OCI-LY7 (cell line): ENCODE measurements at regions not wholly inside any gene's neighbourhood (a gene's known extent, or its start where the extent isn't known, plus 50 kb on each side); places are given as distances from the start of the nearest gene placed in this dataset.

Source experiments
- BruUV-seq: library from RNA; stranded (reverse); fragments of 400-500 nt; replicated peaks from 2 replicates; lab custom pipeline; 2021; lab: Mats Ljungman, UMichigan
- CTCF ChIA-PET: fragments of 300-600 bp; sonication (Branson Sonifier 250); formaldehyde crosslinking; loops from one replicate; lab custom pipeline; 2022; ENCODE audit warnings: antibody characterized with exemption; ENCODE audit not compliant: unreplicated experiment; lab: Charles Lee
- POLR2A ChIA-PET: fragments of 300-600 bp; sonication (Branson Sonifier 250); formaldehyde crosslinking; loops from one replicate; lab custom pipeline; 2022; ENCODE audit warnings: antibody characterized with exemption; lab: Charles Lee
- DNase-seq: peaks from one replicate; pipeline ENCODE4 v3.0.0-alpha.2; 2015; ENCODE audit warnings: low spot score
- H2AFZ ChIP-seq: fragments of 200-600 bp; sonication (generic), shearing (Covaris generic); 2 replicates; pipeline ENCODE4 v1.6.1; 2014; ENCODE audit warnings: mild to moderate bottlenecking, antibody characterized with exemption, low read length, moderate library complexity
- H3K27ac ChIP-seq: fragments of 200-600 bp; sonication (generic); 2 replicates; pipeline ENCODE4 v1.5.1; 2014; ENCODE audit warnings: mixed run types, low read depth, mild to moderate bottlenecking, moderate library complexity, low read length, inconsistent platforms; ENCODE audit not compliant: poor library complexity, severe bottlenecking
- H3K36me3 ChIP-seq: fragments of 200-600 bp; sonication (generic); 2 replicates; pipeline ENCODE4 v1.6.1; 2014; ENCODE audit warnings: mild to moderate bottlenecking, antibody characterized with exemption, low read length, moderate library complexity, mixed read lengths; ENCODE audit not compliant: insufficient read depth
- H3K4me1 ChIP-seq: fragments of 200-600 bp; sonication (generic); 2 replicates; pipeline ENCODE4 v1.5.1; 2014; ENCODE audit warnings: mild to moderate bottlenecking, low read length; ENCODE audit not compliant: insufficient read depth, poor library complexity, severe bottlenecking
- H3K4me2 ChIP-seq: fragments of 200-600 bp; sonication (generic); 2 replicates; pipeline ENCODE4 v1.6.1; 2014; ENCODE audit warnings: mild to moderate bottlenecking, low read length
- H3K4me3 ChIP-seq: fragments of 200-600 bp; sonication (generic); 2 replicates; pipeline ENCODE4 v1.5.1; 2014; ENCODE audit warnings: mild to moderate bottlenecking, low read depth, low read length; ENCODE audit not compliant: poor library complexity, severe bottlenecking
- H3K79me2 ChIP-seq: fragments of 200-600 bp; sonication (generic); 2 replicates; pipeline ENCODE4 v1.6.1; 2016; ENCODE audit warnings: low read depth, mild to moderate bottlenecking, low read length, moderate library complexity, mixed read lengths; ENCODE audit not compliant: insufficient read depth
- H3K9me2 ChIP-seq: fragments of 200-600 bp; sonication (generic); 2 replicates; pipeline ENCODE4 v1.6.1; 2016; ENCODE audit warnings: mild to moderate bottlenecking, low read length, mixed read lengths; ENCODE audit not compliant: insufficient read depth
- H3K9me3 ChIP-seq: fragments of 200-600 bp; sonication (generic); 2 replicates; pipeline ENCODE4 v1.6.1; 2014; ENCODE audit warnings: mild to moderate bottlenecking, mixed run types, low read length, mixed read lengths
- H4K20me1 ChIP-seq: fragments of 200-600 bp; sonication (generic); 2 replicates; pipeline ENCODE4 v1.6.1; 2014; ENCODE audit warnings: mild to moderate bottlenecking, antibody characterized with exemption, low read length, moderate library complexity, mixed read lengths; ENCODE audit not compliant: insufficient read depth
- EZH2phosphoT487 ChIP-seq: fragments of 200-600 bp; sonication (generic); IDR thresholded peaks from 2 replicates; pipeline ENCODE4 v1.6.1; 2018; ENCODE audit warnings: low read depth, borderline replicate concordance, mild to moderate bottlenecking, mixed run types, antibody characterized with exemption, low read length, moderate library complexity, mixed read lengths
- intact Hi-C: fragments of 100-400 bp; cut with micrococcal nuclease; formaldehyde crosslinking; loops from one replicate; pipeline ENCODE4 v1.10.0; 2022; ENCODE audit not compliant: unreplicated experiment
- TF ChIP-seq, protein P1 (sequence below): fragments of 200-600 bp; sonication (generic); conservative IDR thresholded peaks from 2 replicates; pipeline ENCODE4 v1.5.1; 2014; ENCODE audit warnings: mild to moderate bottlenecking, antibody characterized with exemption, low read length, moderate library complexity, mixed read lengths

DNA sequence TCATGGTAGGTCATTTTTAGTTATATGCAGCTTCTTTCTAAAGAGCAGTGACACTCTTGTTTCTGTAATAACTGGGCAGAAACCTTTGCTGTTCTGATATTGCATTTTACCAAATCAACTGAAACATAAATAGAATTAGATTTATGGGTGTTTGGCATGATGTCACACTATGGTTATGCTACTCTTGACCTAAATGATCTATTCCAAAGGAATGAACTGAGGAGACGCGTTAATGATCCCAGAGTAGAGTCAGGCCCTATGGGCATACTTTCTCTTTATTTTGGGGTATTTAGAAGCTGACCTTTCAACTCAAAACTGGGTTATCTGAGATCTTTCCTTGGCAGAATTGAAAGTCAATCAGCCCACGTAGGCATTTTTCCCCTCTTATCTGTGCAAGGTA is 146.8 kb upstream of the ADAMTSL1 start:
- H4K20me1 ChIP-seq, result no peaks in the 10 kb centered on the region
- no peak overlapping the region for H3K4me3 ChIP-seq
- intact Hi-C loops, result no loop called here
- TF ChIP-seq, protein P1, sequence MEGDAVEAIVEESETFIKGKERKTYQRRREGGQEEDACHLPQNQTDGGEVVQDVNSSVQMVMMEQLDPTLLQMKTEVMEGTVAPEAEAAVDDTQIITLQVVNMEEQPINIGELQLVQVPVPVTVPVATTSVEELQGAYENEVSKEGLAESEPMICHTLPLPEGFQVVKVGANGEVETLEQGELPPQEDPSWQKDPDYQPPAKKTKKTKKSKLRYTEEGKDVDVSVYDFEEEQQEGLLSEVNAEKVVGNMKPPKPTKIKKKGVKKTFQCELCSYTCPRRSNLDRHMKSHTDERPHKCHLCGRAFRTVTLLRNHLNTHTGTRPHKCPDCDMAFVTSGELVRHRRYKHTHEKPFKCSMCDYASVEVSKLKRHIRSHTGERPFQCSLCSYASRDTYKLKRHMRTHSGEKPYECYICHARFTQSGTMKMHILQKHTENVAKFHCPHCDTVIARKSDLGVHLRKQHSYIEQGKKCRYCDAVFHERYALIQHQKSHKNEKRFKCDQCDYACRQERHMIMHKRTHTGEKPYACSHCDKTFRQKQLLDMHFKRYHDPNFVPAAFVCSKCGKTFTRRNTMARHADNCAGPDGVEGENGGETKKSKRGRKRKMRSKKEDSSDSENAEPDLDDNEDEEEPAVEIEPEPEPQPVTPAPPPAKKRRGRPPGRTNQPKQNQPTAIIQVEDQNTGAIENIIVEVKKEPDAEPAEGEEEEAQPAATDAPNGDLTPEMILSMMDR, result no peak
- no peak for TF ChIP-seq EZH2phosphoT487
- no peak overlapping the region for H3K4me2 ChIP-seq
- H3K27ac ChIP-seq, result no peak overlapping the region
- no peak overlapping the region for H2AFZ ChIP-seq
- H3K36me3 ChIP-seq, result no peaks in the 10 kb centered on the region
- CTCF ChIA-PET, result interaction anchor here (0.6 kb wide), 1 partner anchor 994 kb away, joined by 3 read pairs; no protein-coding TSS in a partner anchor
- no TSS peak for BruUV-seq
- no peaks in the 10 kb centered on the region for H3K9me2 ChIP-seq
- H3K9me3 ChIP-seq, result no peaks in the 10 kb centered on the region
- no peaks in the 10 kb centered on the region for H3K4me1 ChIP-seq
- no peak for DNase-seq
- POLR2A ChIA-PET, result interaction anchor here (1.5 to 1.9 kb wide), 3 partner anchors 8 to 31 kb away, joined by 3 to 5 read pairs (median 4); no protein-coding TSS in a partner anchor
- no peaks in the 10 kb centered on the region for H3K79me2 ChIP-seq

DNA sequence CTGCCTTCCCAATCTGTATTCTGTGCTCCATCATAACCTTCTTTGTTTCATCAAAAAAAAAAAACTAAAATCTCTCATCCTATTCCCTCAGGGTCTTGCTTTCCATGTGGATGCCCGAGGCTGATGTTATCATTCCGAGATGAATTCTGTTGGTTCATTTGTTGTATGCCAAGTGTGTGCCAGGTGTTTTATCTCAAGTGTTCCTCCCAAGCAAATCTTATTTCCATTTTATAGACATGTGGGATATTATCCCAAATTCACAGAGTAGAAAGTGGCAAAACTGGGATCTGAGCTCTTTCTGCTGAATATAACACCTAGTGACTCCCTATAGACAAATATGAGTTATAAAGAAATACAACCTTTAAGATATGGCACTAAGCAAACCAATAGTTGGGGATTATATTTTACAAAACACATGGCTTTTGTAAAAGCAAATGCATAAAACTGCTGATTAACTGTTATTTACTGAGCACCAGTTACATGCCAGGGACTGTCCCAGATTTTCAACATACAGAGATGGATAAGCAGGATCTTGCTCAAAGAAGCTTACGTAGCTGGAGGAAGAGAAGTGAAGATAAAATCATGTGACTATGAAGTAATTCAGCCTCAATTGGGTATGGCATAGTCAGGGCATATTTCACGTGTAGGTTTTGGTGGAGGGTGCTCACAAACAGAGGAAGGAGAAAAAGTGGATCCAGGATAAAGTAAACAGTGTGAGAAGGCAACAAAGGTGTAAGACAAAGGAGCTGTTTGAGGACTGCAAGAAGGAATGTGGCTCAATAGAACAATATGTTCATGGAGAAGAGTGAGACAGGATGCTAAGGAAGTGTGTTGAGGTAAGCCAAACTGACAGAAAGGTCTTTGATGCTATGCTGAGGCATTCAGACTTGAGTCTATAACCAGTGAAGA is 143.3 kb upstream of the ADAMTSL1 start:
- no peaks in the 10 kb centered on the region for H4K20me1 ChIP-seq
- no peak overlapping the region for H2AFZ ChIP-seq
- intact Hi-C loops, result no loop called here
- no peak for TF ChIP-seq EZH2phosphoT487
- TF ChIP-seq, protein P1, result no peak
- H3K36me3 ChIP-seq, result no peaks in the 10 kb centered on the region
- CTCF ChIA-PET, result no interaction called here
- DNase-seq, result no peak
- no peak overlapping the region for H3K4me3 ChIP-seq
- no peaks in the 10 kb centered on the region for H3K4me1 ChIP-seq
- H3K9me3 ChIP-seq, result no peaks in the 10 kb centered on the region
- no TSS peak for BruUV-seq
- POLR2A ChIA-PET, result no interaction called here
- H3K27ac ChIP-seq, result no peak overlapping the region
- H3K4me2 ChIP-seq, result no peak overlapping the region
- no peaks in the 10 kb centered on the region for H3K9me2 ChIP-seq
- no peaks in the 10 kb centered on the region for H3K79me2 ChIP-seq

DNA sequence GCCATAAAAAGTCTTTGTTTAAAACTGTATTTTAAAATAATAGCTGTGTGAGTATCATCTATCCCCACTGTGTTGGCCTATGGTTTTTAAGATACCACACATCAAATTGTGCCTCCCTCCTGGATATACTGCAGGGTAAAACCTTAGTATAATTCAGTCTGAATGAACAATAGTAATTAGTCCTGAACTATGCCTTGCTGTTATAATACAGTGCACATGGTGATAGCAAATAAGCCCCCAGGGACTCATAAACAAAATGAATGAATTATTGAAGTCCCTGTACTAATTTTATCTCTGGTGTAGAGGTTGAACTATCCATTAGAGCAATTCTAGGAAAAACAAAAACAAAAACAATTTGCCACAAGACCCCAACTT is 142.7 kb upstream of the ADAMTSL1 start:
- ChIA-PET CTCF (no interaction called here), POLR2A (no interaction called here)
- no peaks in the 10 kb centered on the region for H4K20me1 ChIP-seq
- H3K79me2 ChIP-seq, result no peaks in the 10 kb centered on the region
- intact Hi-C loops, result no loop called here
- DNase-seq, result no peak
- TF ChIP-seq, protein P1, result no peak
- no peak for TF ChIP-seq EZH2phosphoT487
- no peak overlapping the region for H3K4me3 ChIP-seq
- H3K27ac ChIP-seq, result no peak overlapping the region
- H3K36me3 ChIP-seq, result no peaks in the 10 kb centered on the region
- H2AFZ ChIP-seq, result no peak overlapping the region
- no peaks in the 10 kb centered on the region for H3K9me3 ChIP-seq
- no peak overlapping the region for H3K4me2 ChIP-seq
- no peaks in the 10 kb centered on the region for H3K9me2 ChIP-seq
- no peaks in the 10 kb centered on the region for H3K4me1 ChIP-seq
- no TSS peak for BruUV-seq
